K562 (cell line): ENCODE measurements at regions not wholly inside any gene's neighbourhood (a gene's known extent, or its start where the extent isn't known, plus 50 kb on each side); places are given as distances from the start of the nearest gene placed in this dataset.

Source experiments
- ATAC-seq: fragments of 200-7000 bp; cut with Tn5 transposase; 3 replicates; pipeline ENCODE4 v1.9.1; 2020; ENCODE audit warnings: moderate library complexity
- BruUV-seq: library from RNA; stranded (reverse); fragments of 400-500 nt; replicated peaks from 2 replicates; lab custom pipeline; 2021; lab: Mats Ljungman, UMichigan
- CTCF ChIA-PET: fragments of 300-600 bp; formaldehyde crosslinking; extraction: SDS; loops from one replicate; lab custom pipeline; 2021; ENCODE audit warnings: low intra/inter-chr PET ratio; lab: Yijun Ruan, JAX
- POLR2A ChIA-PET: fragments of 300-600, 350-650 bp; sonication (Branson Sonifier 250); formaldehyde crosslinking; extraction: SDS; loops from one replicate; lab custom pipeline; 2021; ENCODE audit warnings: antibody characterized with exemption, inconsistent platforms; lab: Yijun Ruan, JAX
- DNase-seq, 4 experiments: peaks; one replicate each; pipeline versions ENCODE4 v3.0.0 to v3.0.0-alpha.2; 2011 to 2018; ENCODE audit warnings: low spot score in 3 of 4, mixed read lengths in 3 of 4; ENCODE audit errors: extremely low read depth in 1 of 4
- FAIRE-seq: peaks from 2 replicates; lab custom pipeline; 2011; peaks lifted over from hg19 to GRCh38; lab: Jason Lieb, UNC
- H2AFZ ChIP-seq: 2 replicates; pipeline ENCODE4 v1.6.0; 2011; ENCODE audit warnings: low read depth, low read length, control low read depth, inconsistent platforms
- H3K27ac ChIP-seq: fragments of 200-600 bp; 3 replicates; pipeline ENCODE4 v1.8.0; 2011; ENCODE audit warnings: low read depth, mild to moderate bottlenecking, control low read depth, inconsistent platforms, low read length, moderate library complexity, mixed read lengths; ENCODE audit errors: extremely low read depth
- H3K27me3 ChIP-seq, 2 experiments: fragments of 300-600 bp in 1 of 2; 2 replicates in 1 of 2; 3 replicates in 1 of 2; pipeline versions ENCODE4 v1.6.0 to v1.8.0; 2011; ENCODE audit warnings: inconsistent platforms in 2 of 2, low read length in 2 of 2, mild to moderate bottlenecking in 1 of 2, mixed read lengths in 1 of 2, moderate library complexity in 1 of 2; ENCODE audit not compliant: control insufficient read depth in 2 of 2, insufficient read depth in 2 of 2
- H3K36me3 ChIP-seq: fragments of 300-600 bp; 3 replicates; pipeline ENCODE4 v1.8.0; 2011; ENCODE audit warnings: mild to moderate bottlenecking, low read length, inconsistent platforms; ENCODE audit not compliant: control insufficient read depth, insufficient read depth
- H3K4me1 ChIP-seq, 2 experiments: fragments of 200-600 bp in 1 of 2; replicated peaks in 1 of 2; 2 replicates in 1 of 2; 3 replicates in 1 of 2; pipeline versions ENCODE4 v1.5.1 to v1.8.0; 2011; ENCODE audit warnings: inconsistent platforms in 2 of 2, low read length in 2 of 2, mild to moderate bottlenecking in 1 of 2, mixed read lengths in 1 of 2, moderate library complexity in 1 of 2; ENCODE audit not compliant: control insufficient read depth in 2 of 2, insufficient read depth in 2 of 2
- H3K4me2 ChIP-seq: 2 replicates; pipeline ENCODE4 v1.6.1; 2011; ENCODE audit warnings: low read length, control low read depth, inconsistent platforms, mixed read lengths; ENCODE audit not compliant: insufficient read depth
- H3K4me3 ChIP-seq: fragments of 200-600 bp; sonication (generic), shearing (Covaris generic); 2 replicates; pipeline ENCODE4 v1.5.1; 2016; ENCODE audit warnings: control low read depth, inconsistent platforms
- H3K79me2 ChIP-seq: fragments of 200-600 bp; 3 replicates; pipeline ENCODE4 v1.8.0; 2011; ENCODE audit warnings: low read length, inconsistent platforms; ENCODE audit not compliant: control insufficient read depth, insufficient read depth
- H3K9ac ChIP-seq, 2 experiments: 2 replicates each; pipeline versions ENCODE4 v1.6.0 to v1.6.1; 2011; ENCODE audit warnings: low read depth in 2 of 2, low read length in 2 of 2, control low read depth in 1 of 2, inconsistent platforms in 1 of 2, mild to moderate bottlenecking in 1 of 2, mixed read lengths in 1 of 2; ENCODE audit not compliant: insufficient read depth in 1 of 2
- H3K9me1 ChIP-seq: one replicate; pipeline ENCODE4 v1.6.0; 2011; ENCODE audit warnings: inconsistent platforms, mild to moderate bottlenecking, low read length, moderate library complexity; ENCODE audit not compliant: control insufficient read depth, insufficient read depth
- H3K9me3 ChIP-seq: replicated peaks from 2 replicates; pipeline ENCODE4 v1.5.1; 2011; ENCODE audit warnings: low read depth, low read length, inconsistent platforms; ENCODE audit not compliant: control insufficient read depth, insufficient read depth
- H4K20me1 ChIP-seq: replicated peaks from 2 replicates; pipeline ENCODE4 v1.6.1; 2011; ENCODE audit warnings: low read length, inconsistent platforms, mixed read lengths; ENCODE audit not compliant: control insufficient read depth, insufficient read depth
- ASH1L ChIP-seq: fragments of 450-650 bp; IDR thresholded peaks from 2 replicates; pipeline ENCODE4 v1.6.1; 2018; ENCODE audit warnings: borderline replicate concordance, mild to moderate bottlenecking, low read depth; ENCODE audit not compliant: partially characterized antibody
- CC2D1A ChIP-seq: fragments of 450-650 bp; IDR thresholded peaks from 2 replicates; pipeline ENCODE4 v1.6.1; 2017; ENCODE audit warnings: mild to moderate bottlenecking
- DIDO1 ChIP-seq: fragments of 450-650 bp; IDR thresholded peaks from 2 replicates; pipeline ENCODE4 v1.6.1; 2016; ENCODE audit warnings: low read depth, missing biosample characterization, missing genetic modification characterization
- EGR1 ChIP-seq: fragments of 450-650 bp; conservative IDR thresholded peaks from 2 replicates; pipeline ENCODE4 v1.6.1; 2017; ENCODE audit warnings: mild to moderate bottlenecking
- KDM5B ChIP-seq: fragments of 200-600 bp; sonication (generic); IDR thresholded peaks from 2 replicates; pipeline ENCODE4 v1.6.1; 2012; ENCODE audit warnings: low read depth, mild to moderate bottlenecking, moderate library complexity, low read length, control low read depth, inconsistent platforms; ENCODE audit not compliant: insufficient replicate concordance
- LARP7 ChIP-seq: fragments of 450-650 bp; IDR thresholded peaks from 2 replicates; pipeline ENCODE4 v1.6.1; 2016
- MED1 ChIP-seq: sonication (generic); formaldehyde crosslinking; IDR thresholded peaks from 2 replicates; pipeline ENCODE4 v1.8.1; 2023; ENCODE audit warnings: missing genetic modification reagents, borderline replicate concordance
- PHB ChIP-seq: fragments of 250-450 bp; sonication (Bioruptor Pico); IDR thresholded peaks from 2 replicates; pipeline ENCODE4 v1.5.0; 2021
- RCOR1 ChIP-seq, 2 experiments: IDR thresholded peaks; 2 replicates each; pipeline ENCODE4 v1.6.1; 2012; ENCODE audit warnings: low read depth in 2 of 2, low read length in 2 of 2, borderline replicate concordance in 1 of 2, improper control_type of control experiment in 1 of 2
- RFX7 ChIP-seq: fragments of 250-450 bp; sonication (Bioruptor Pico); IDR thresholded peaks from 2 replicates; pipeline ENCODE4 v1.5.1; 2021; ENCODE audit warnings: mild to moderate bottlenecking
- ZNF143 ChIP-seq: sonication (generic); formaldehyde crosslinking; IDR thresholded peaks from 2 replicates; pipeline ENCODE4 v1.9.0; 2022; ENCODE audit warnings: mild to moderate bottlenecking, missing genetic modification reagents
- ZNF655 ChIP-seq: fragments of 250-450 bp; sonication (Bioruptor Pico); IDR thresholded peaks from 2 replicates; pipeline ENCODE4 v1.5.0; 2021
- WGBS: fragments of 100-300 bp; shearing (Covaris generic); methylation state at CpG from one replicate; pipeline ENCODE4 v1.1.6; 2016; ENCODE audit warnings: low coverage, mixed read lengths; ENCODE audit not compliant: insufficient coverage; ENCODE audit errors: missing lambda C conversion rate; 5-methylcytosine and 5-hydroxymethylcytosine counted together
- in situ Hi-C: fragments of 300-500 bp; cut with MboI; formaldehyde crosslinking; loops from 4 replicates; pipeline ENCODE4 v1.15.0; 2018; ENCODE audit warnings: inconsistent platforms, mixed read lengths
- intact Hi-C: fragments of 100-400 bp; cut with micrococcal nuclease; formaldehyde crosslinking; loops from 2 replicates; pipeline ENCODE4 v1.14.2; 2022

- in situ Hi-C loops: no loop called here
- ChIA-PET CTCF (no interaction called here), POLR2A (no interaction called here)
- BruUV-seq: no TSS peak
- H3K27ac ChIP-seq: no peak overlapping the region
- H2AFZ ChIP-seq: no peak overlapping the region
- no peak for ATAC-seq
- H3K4me3 ChIP-seq: no peak overlapping the region
- H3K27me3 ChIP-seq: no peaks in the 10 kb centered on the region
- TF ChIP-seq PHB (CRISPR knock-in tag): no peak
- no peak for TF ChIP-seq ASH1L
- TF ChIP-seq ZNF143 (CRISPR knock-in tag): no peak
- no peak for TF ChIP-seq KDM5B
- TF ChIP-seq EGR1: no peak
- TF ChIP-seq MED1: no peak
- no peak for TF ChIP-seq DIDO1 (tag)
- no peak for TF ChIP-seq ZNF655 (CRISPR knock-in tag)
- TF ChIP-seq LARP7: no peak
- no peak for TF ChIP-seq RFX7 (CRISPR knock-in tag)
- TF ChIP-seq CC2D1A: no peak
- TF ChIP-seq RCOR1 (IDR thresholded peaks at IDR 0.05; ENCODE audit: borderline replicate concordance in 1 of 2, low read depth in 2 of 2, low read length in 2 of 2): no peak
- TF ChIP-seq, all 486 proteins: peak for 0
- H3K9ac ChIP-seq: no peak overlapping the region
- peaks cover 4% of the 10 kb centered on the region; the same call in 1 of the 2 replicates for H3K9me3 ChIP-seq
- H3K9me1 ChIP-seq: no peaks in the 10 kb centered on the region
- intact Hi-C loops: no loop called here
- WGBS: 0% methylated on average over 3 of the region's 3 CpGs
- DNase-seq: no peak
- no peaks in the 10 kb centered on the region for H3K79me2 ChIP-seq
- no peaks in the 10 kb centered on the region for H4K20me1 ChIP-seq
- H3K4me2 ChIP-seq: no peak overlapping the region
- no peaks in the 10 kb centered on the region for H3K36me3 ChIP-seq
- no peaks in the 10 kb centered on the region for H3K4me1 ChIP-seq
- FAIRE-seq: no peak
Measured at GRCh38 chr10:81068460-81068859, 530.8 kb downstream of the SH2D4B start.
